ENCODE measurements at regions not wholly inside any gene's neighbourhood (a gene's known extent, or its start where the extent isn't known, plus 50 kb on each side); places are given as distances from the start of the nearest gene placed in this dataset.

DNA sequence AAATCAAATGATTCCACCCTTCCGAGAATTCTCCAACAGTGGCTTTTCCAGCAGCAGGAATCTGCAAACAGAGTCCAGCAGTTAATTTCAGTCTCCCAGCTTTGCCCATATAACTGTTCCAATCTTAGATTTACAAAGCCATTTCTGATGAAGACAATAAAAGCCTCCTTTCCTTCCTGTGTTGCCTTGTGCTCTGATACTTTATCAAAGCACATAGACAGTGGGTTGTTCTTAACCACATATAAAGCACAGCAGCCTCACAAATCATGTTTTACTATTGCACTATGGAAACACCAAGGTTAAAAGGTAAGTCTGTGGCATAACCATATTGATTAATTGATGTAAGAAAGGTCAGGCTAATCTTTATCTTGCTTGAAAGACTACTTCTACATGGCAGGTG is 89.8 kb upstream of the MMADHC start:
- Histone ChIP-seq H3K4me3 (ENCODE audit: low read depth in 2 of 2, low read length in 1 of 2) (no peak overlapping the region), H3K36me3 (replicated peaks in 1 of 2; ENCODE audit: control insufficient read depth in 1 of 2, insufficient read depth in 2 of 2, low read length in 1 of 2) (no peaks in the 10 kb centered on the region), H3K9me2 (no peaks in the 10 kb centered on the region), H3K4me2 (no peak overlapping the region), H3K27ac (ENCODE audit: low read depth in 2 of 2, low read length in 1 of 2) (no peak overlapping the region), H2AFZ (ENCODE audit: low read depth) (no peak overlapping the region), H3K79me2 (ENCODE audit: insufficient read depth) (no peaks in the 10 kb centered on the region), H3F3A (replicated peaks; ENCODE audit: insufficient read depth) (no peaks in the 10 kb centered on the region), H3K9me3 (no peaks in the 10 kb centered on the region), H4K20me1 (ENCODE audit: insufficient read depth) (no peaks in the 10 kb centered on the region), H3K9ac (no peak overlapping the region), H3K4me1 (ENCODE audit: control insufficient read depth in 1 of 2, insufficient read depth in 2 of 2, low read depth in 1 of 2, low read length in 1 of 2) (no peaks in the 10 kb centered on the region), H3K27me3 (ENCODE audit: insufficient read depth) (no peaks in the 10 kb centered on the region)
- no peak for DNase-seq
- ChIA-PET POLR2A (no interaction called here), CTCF (no interaction called here)
- 100% methylated on average over 1 of the region's 1 CpG for WGBS (ENCODE audit: low lambda C conversion rate)
- no peak for TF ChIP-seq FOXJ3 (CRISPR knock-in tag; IDR thresholded peaks at IDR 0.05)
- TF ChIP-seq POLR2AphosphoS5 (IDR thresholded peaks at IDR 0.05; ENCODE audit: low read depth, low read length), result no peak

- Histone ChIP-seq H3K4me3 (ENCODE audit: low read depth in 2 of 2, low read length in 1 of 2) (no peak overlapping the region), H3K4me1 (ENCODE audit: control insufficient read depth in 1 of 2, insufficient read depth in 2 of 2, low read depth in 1 of 2, low read length in 1 of 2) (no peaks in the 10 kb centered on the region; a peak in 1 of 4 replicates), H3F3A (replicated peaks; ENCODE audit: insufficient read depth) (no peaks in the 10 kb centered on the region), H4K20me1 (ENCODE audit: insufficient read depth) (no peaks in the 10 kb centered on the region), H3K27ac (ENCODE audit: low read depth in 2 of 2, low read length in 1 of 2) (no peak overlapping the region), H3K9me2 (no peaks in the 10 kb centered on the region), H3K9ac (no peak overlapping the region), H3K4me2 (no peak overlapping the region), H3K9me3 (no peaks in the 10 kb centered on the region), H3K79me2 (ENCODE audit: insufficient read depth) (no peaks in the 10 kb centered on the region), H3K27me3 (ENCODE audit: insufficient read depth) (no peaks in the 10 kb centered on the region), H3K36me3 (replicated peaks in 1 of 2; ENCODE audit: control insufficient read depth in 1 of 2, insufficient read depth in 2 of 2, low read length in 1 of 2) (no peaks in the 10 kb centered on the region), H2AFZ (ENCODE audit: low read depth) (no peak overlapping the region)
- ChIA-PET POLR2A (no interaction called here), CTCF (no interaction called here)
- WGBS (ENCODE audit: low lambda C conversion rate), result 88% methylated on average over 2 of the region's 2 CpGs
- no peak for TF ChIP-seq FOSL2 (IDR thresholded peaks at IDR 0.05; ENCODE audit: borderline replicate concordance, low read depth)
- TF ChIP-seq MXI1 (IDR thresholded peaks at IDR 0.05; ENCODE audit: low read depth, low read length), result no peak
- TF ChIP-seq USF2 (IDR thresholded peaks at IDR 0.05; ENCODE audit: borderline replicate concordance, low read depth, low read length), result no peak
- TF ChIP-seq MEF2A (IDR thresholded peaks at IDR 0.05; ENCODE audit: borderline replicate concordance, low read depth), result no peak
- no peak for TF ChIP-seq REST (IDR thresholded peaks at IDR 0.05; ENCODE audit: low read depth, low read length)
- TF ChIP-seq, protein P1, sequence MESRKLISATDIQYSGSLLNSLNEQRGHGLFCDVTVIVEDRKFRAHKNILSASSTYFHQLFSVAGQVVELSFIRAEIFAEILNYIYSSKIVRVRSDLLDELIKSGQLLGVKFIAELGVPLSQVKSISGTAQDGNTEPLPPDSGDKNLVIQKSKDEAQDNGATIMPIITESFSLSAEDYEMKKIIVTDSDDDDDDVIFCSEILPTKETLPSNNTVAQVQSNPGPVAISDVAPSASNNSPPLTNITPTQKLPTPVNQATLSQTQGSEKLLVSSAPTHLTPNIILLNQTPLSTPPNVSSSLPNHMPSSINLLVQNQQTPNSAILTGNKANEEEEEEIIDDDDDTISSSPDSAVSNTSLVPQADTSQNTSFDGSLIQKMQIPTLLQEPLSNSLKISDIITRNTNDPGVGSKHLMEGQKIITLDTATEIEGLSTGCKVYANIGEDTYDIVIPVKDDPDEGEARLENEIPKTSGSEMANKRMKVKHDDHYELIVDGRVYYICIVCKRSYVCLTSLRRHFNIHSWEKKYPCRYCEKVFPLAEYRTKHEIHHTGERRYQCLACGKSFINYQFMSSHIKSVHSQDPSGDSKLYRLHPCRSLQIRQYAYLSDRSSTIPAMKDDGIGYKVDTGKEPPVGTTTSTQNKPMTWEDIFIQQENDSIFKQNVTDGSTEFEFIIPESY (IDR thresholded peaks at IDR 0.05; ENCODE audit: borderline replicate concordance, low read depth), result no peak
- TF ChIP-seq EP300 (IDR thresholded peaks at IDR 0.05; ENCODE audit: borderline replicate concordance in 1 of 2, low read depth in 1 of 2, low read length in 1 of 2), result no peak
- no peak for TF ChIP-seq RAD21 (IDR thresholded peaks at IDR 0.05; ENCODE audit: low read length)
- no peak for TF ChIP-seq POLR2AphosphoS5 (IDR thresholded peaks at IDR 0.05; ENCODE audit: low read depth, low read length)
- TF ChIP-seq MAX (IDR thresholded peaks at IDR 0.05; ENCODE audit: low read depth), result no peak
- no peak for TF ChIP-seq FOXM1 (IDR thresholded peaks at IDR 0.05; ENCODE audit: low read depth)
- no peak for TF ChIP-seq JUND (IDR thresholded peaks at IDR 0.05)
- TF ChIP-seq GATA2 (CRISPR knock-in tag; IDR thresholded peaks at IDR 0.05), result no peak
- TF ChIP-seq CTCF (IDR thresholded peaks at IDR 0.05), result no peak
- TF ChIP-seq RXRA (IDR thresholded peaks at IDR 0.05; ENCODE audit: borderline replicate concordance, low read depth), result no peak
- no peak for TF ChIP-seq PBX3 (IDR thresholded peaks at IDR 0.05)
- DNase-seq, result no peak
Measured at GRCh38 chr2:149670086-149670485, 82.5 kb upstream of the MMADHC start.
